ENCODE measurements at regions not wholly inside any gene's neighbourhood (a gene's known extent, or its start where the extent isn't known, plus 50 kb on each side); places are given as distances from the start of the nearest gene placed in this dataset.

DNA sequence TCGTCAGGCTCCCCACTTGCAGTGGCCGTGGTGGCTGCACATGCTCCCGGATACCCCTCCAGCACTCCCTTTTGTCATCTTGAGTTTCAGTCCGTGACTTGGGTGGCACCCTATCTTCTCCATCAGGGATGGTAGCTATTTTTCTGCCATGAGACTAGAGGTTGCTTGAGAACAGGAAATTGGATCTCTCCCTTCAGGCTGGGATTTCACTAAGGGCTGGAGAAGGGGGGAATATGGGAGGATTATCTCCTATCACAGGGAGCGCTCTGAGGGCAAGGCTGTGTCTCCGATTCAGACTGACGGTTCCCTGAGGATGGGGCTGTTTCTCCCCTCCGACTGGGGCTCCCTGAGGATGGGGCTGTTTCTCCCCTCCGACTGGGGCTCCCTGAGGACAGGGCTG is 123.1 kb downstream of the MRPL14 start:
- TF ChIP-seq POLR2AphosphoS5 (IDR thresholded peaks at IDR 0.05) (no peak), CTCF (IDR thresholded peaks at IDR 0.05) (no peak)
